GM19452 (cell line): ENCODE measurements at regions not wholly inside any gene's neighbourhood (a gene's known extent, or its start where the extent isn't known, plus 50 kb on each side); places are given as distances from the start of the nearest gene placed in this dataset.
"Not testable (repeated sequence)": the region's sequence is repeated elsewhere in the genome, so short reads cannot be mapped to it uniquely, and the experiment has no call there.

Source experiments
- ATAC-seq: cut with Tn5 transposase; IDR thresholded peaks from one replicate; pipeline ENCODE4 v1.9.1; 2021; ENCODE audit not compliant: unreplicated experiment

- no peak for ATAC-seq
Measured at GRCh38 chr21:14757533-14758327, 211.6 kb upstream of the SAMSN1 start.

GRCh38 chr21:14755086-14755485 lies 209.0 kb upstream of the SAMSN1 start:
- ATAC-seq, result no peak

- ATAC-seq, result no peak
Measured at GRCh38 chr21:14754682-14755081, 208.6 kb upstream of the SAMSN1 start.

GRCh38 chr21:14754259-14754604 lies 208.1 kb upstream of the SAMSN1 start:
- ATAC-seq, result no peak

- ATAC-seq, result no peak
Measured at GRCh38 chr21:14753466-14754258, 207.5 kb upstream of the SAMSN1 start.

GRCh38 chr21:14753069-14753465 lies 207.0 kb upstream of the SAMSN1 start:
- no peak for ATAC-seq

GRCh38 chr21:14752345-14752909 lies 206.3 kb upstream of the SAMSN1 start:
- ATAC-seq, result no peak

GRCh38 chr21:14751602-14752344 lies 205.7 kb upstream of the SAMSN1 start:
- ATAC-seq, result no peak

GRCh38 chr21:14751011-14751410 lies 204.9 kb upstream of the SAMSN1 start:
- ATAC-seq, result no peak

- no peak for ATAC-seq
Measured at GRCh38 chr21:14750041-14750440, 203.9 kb upstream of the SAMSN1 start.

GRCh38 chr21:14748662-14749061 lies 202.5 kb upstream of the SAMSN1 start:
- ATAC-seq, result no peak

GRCh38 chr21:14744368-14744767 lies 198.3 kb upstream of the SAMSN1 start:
- no peak for ATAC-seq

- ATAC-seq, result no peak
Measured at GRCh38 chr21:14742119-14742518, 196.0 kb upstream of the SAMSN1 start.

- no peak for ATAC-seq
Measured at GRCh38 chr21:14741256-14741655, 195.1 kb upstream of the SAMSN1 start.

GRCh38 chr21:14740692-14741091 lies 194.6 kb upstream of the SAMSN1 start:
- no peak for ATAC-seq

- ATAC-seq, result no peak
Measured at GRCh38 chr21:14740116-14740515, 194.0 kb upstream of the SAMSN1 start.

GRCh38 chr21:14739590-14739989 lies 193.5 kb upstream of the SAMSN1 start:
- no peak for ATAC-seq

- not testable (repeated sequence) for ATAC-seq
Measured at GRCh38 chr21:14738576-14738975, 192.5 kb upstream of the SAMSN1 start.

- ATAC-seq, result no peak
Measured at GRCh38 chr21:14737922-14738321, 191.8 kb upstream of the SAMSN1 start.

GRCh38 chr21:14737284-14737691 lies 191.2 kb upstream of the SAMSN1 start:
- ATAC-seq, result no peak

- no peak for ATAC-seq
Measured at GRCh38 chr21:14736672-14737071, 190.6 kb upstream of the SAMSN1 start.
